Nephron progenitor cell (in vitro differentiated cells): ENCODE measurements at regions not wholly inside any gene's neighbourhood (a gene's known extent, or its start where the extent isn't known, plus 50 kb on each side); places are given as distances from the start of the nearest gene placed in this dataset.

Experiments
- DNase-seq: peaks from one replicate; pipeline ENCODE4 v3.0.0; 2021
- H3K27ac Mint-ChIP-seq: 2 replicates; pipeline ENCODE4 v1.8.0; 2021; ENCODE audit warnings: mild to moderate bottlenecking, moderate library complexity, mixed read lengths
- H3K27me3 Mint-ChIP-seq: 2 replicates; pipeline ENCODE4 v1.8.0; 2021; ENCODE audit warnings: mild to moderate bottlenecking, low read depth, mixed read lengths; ENCODE audit not compliant: poor library complexity
- H3K36me3 Mint-ChIP-seq: 2 replicates; pipeline ENCODE4 v1.8.0; 2021; ENCODE audit warnings: low read depth, mixed read lengths
- H3K4me1 Mint-ChIP-seq: 2 replicates; pipeline ENCODE4 v1.8.0; 2021; ENCODE audit warnings: mixed read lengths
- H3K4me3 Mint-ChIP-seq: 2 replicates; pipeline ENCODE4 v1.8.0; 2021; ENCODE audit warnings: mild to moderate bottlenecking, moderate library complexity, mixed read lengths
- H3K9me3 Mint-ChIP-seq: 2 replicates; pipeline ENCODE4 v1.8.0; 2021; ENCODE audit warnings: mild to moderate bottlenecking, moderate library complexity, mixed read lengths
- TF ChIP-seq, protein P1 (sequence below): fragments of 200-600 bp; sonication (generic); IDR thresholded peaks from 2 replicates; pipeline ENCODE4 v1.5.0; 2021; ENCODE audit warnings: antibody characterized with exemption

DNA sequence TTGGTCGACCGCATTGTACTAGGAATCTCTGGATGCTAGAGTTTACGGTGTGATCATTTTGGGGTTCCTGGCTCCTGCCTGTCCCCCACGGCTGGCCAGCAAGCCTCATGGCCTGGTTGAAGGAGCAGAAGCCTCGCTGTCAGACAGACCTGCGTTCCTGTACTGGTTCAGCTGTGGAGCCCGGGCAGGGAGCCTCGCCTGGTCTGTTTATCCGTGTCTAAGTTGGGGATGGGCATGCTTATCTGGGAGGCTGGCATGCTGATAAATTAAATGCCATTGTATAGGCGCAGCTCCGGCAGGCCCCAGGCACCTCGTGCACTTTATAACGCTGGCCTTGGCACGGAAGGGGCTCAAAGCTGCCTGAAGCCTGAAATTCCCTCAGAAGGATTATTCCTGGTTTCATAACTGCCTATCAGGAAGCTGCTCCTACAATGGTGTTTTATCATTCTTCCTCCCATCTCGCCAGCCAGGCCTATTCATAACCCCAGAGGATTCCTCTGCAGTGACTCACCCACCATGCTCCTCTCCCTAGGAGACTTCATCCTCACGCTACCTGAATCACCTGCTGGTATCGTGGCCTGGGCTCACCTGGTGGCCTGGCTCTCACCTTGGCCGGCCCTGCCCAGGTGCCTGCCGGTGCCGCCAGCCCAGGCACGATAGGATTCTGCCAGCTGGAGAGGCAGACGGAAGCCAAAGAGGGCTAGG, 110.9 kb downstream of the ASB7 start:
- H3K36me3 Mint-ChIP-seq, result peaks cover 13% of the 10 kb centered on the region
- no peak overlapping the region for H3K27ac Mint-ChIP-seq
- DNase-seq, result no peak
- no peak overlapping the region for H3K4me3 Mint-ChIP-seq
- peaks cover 26% of the 10 kb centered on the region for H3K9me3 Mint-ChIP-seq
- H3K4me1 Mint-ChIP-seq, result peaks cover 12% of the 10 kb centered on the region
- H3K27me3 Mint-ChIP-seq, result peaks cover 26% of the 10 kb centered on the region
- TF ChIP-seq, protein P1, sequence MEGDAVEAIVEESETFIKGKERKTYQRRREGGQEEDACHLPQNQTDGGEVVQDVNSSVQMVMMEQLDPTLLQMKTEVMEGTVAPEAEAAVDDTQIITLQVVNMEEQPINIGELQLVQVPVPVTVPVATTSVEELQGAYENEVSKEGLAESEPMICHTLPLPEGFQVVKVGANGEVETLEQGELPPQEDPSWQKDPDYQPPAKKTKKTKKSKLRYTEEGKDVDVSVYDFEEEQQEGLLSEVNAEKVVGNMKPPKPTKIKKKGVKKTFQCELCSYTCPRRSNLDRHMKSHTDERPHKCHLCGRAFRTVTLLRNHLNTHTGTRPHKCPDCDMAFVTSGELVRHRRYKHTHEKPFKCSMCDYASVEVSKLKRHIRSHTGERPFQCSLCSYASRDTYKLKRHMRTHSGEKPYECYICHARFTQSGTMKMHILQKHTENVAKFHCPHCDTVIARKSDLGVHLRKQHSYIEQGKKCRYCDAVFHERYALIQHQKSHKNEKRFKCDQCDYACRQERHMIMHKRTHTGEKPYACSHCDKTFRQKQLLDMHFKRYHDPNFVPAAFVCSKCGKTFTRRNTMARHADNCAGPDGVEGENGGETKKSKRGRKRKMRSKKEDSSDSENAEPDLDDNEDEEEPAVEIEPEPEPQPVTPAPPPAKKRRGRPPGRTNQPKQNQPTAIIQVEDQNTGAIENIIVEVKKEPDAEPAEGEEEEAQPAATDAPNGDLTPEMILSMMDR, result no peak

DNA sequence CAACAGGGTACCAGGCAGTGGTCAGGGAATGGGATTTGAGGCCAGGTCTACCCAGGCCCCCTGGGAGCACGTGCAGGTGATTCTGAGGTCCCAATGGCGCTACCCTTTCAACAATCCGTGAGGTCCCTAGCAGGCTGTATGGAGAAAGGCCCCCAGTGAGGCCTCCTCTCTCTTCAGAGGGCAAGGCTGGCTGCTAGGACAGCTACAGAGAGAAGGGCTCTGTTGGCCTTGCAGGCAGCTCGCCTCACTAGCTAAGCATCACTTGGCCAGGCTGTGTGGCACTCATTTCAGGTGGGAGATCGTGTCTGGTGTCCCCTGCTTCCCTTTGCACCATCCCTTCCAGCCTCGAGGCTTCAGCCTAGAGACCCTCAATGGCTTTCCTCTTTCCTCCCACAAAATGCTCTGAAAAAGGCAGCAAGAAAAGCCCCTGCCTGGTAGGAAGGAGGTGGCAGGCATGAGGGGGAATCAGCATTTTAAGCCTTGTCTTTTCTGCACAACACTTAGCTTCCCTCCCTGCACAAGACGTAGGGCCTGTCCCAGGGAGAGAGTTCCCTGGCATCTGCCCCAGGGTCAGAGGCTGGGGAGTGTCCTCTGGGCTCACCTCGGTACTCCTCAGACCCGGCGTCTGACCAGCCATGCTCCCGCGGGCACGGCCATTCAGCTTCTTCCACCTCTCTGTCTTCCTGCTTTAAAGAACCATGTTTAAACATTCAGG, 111.8 kb downstream of the ASB7 start:
- H3K36me3 Mint-ChIP-seq, result peaks cover 13% of the 10 kb centered on the region
- H3K4me3 Mint-ChIP-seq, result no peak overlapping the region
- DNase-seq, result no peak
- peaks cover 12% of the 10 kb centered on the region for H3K4me1 Mint-ChIP-seq
- TF ChIP-seq, protein P1, result no peak
- peaks cover 22% of the 10 kb centered on the region for H3K27me3 Mint-ChIP-seq
- no peak overlapping the region for H3K27ac Mint-ChIP-seq
- H3K9me3 Mint-ChIP-seq, result peaks cover 18% of the 10 kb centered on the region

DNA sequence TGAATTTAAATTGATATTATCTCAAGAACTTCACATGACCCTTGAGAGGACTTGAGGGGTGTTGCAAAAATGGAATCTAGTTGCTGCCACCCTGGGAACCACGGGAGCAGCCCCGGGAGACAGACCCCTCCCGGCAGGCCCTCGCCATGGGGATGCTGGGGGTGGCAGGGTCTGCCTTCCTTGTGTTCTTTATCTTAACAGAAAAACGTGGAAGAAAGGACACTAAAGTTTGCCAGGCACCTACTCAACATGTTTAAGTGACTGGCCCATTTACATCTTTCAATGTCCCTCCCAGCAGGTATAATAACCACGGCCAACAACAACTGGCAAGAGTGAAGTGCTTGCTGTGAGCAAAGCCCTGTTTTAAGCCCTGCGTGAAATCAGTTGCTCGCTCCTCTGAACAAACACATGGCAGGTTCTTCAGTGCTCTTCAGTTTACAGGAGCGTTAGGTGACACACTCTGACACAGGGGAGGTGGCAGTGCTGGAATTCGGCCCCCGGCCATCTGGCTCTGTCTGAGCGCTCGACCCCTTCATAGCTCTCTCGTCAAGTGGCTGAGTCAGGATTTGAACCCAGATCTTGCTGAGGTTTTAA, 112.5 kb downstream of the ASB7 start:
- H3K36me3 Mint-ChIP-seq, result peaks cover 10% of the 10 kb centered on the region
- H3K4me1 Mint-ChIP-seq, result peaks cover 12% of the 10 kb centered on the region
- peaks cover 20% of the 10 kb centered on the region for H3K27me3 Mint-ChIP-seq
- TF ChIP-seq, protein P1, result no peak
- H3K4me3 Mint-ChIP-seq, result no peak overlapping the region
- DNase-seq, result no peak
- peaks cover 13% of the 10 kb centered on the region for H3K9me3 Mint-ChIP-seq
- H3K27ac Mint-ChIP-seq, result no peak overlapping the region

DNA sequence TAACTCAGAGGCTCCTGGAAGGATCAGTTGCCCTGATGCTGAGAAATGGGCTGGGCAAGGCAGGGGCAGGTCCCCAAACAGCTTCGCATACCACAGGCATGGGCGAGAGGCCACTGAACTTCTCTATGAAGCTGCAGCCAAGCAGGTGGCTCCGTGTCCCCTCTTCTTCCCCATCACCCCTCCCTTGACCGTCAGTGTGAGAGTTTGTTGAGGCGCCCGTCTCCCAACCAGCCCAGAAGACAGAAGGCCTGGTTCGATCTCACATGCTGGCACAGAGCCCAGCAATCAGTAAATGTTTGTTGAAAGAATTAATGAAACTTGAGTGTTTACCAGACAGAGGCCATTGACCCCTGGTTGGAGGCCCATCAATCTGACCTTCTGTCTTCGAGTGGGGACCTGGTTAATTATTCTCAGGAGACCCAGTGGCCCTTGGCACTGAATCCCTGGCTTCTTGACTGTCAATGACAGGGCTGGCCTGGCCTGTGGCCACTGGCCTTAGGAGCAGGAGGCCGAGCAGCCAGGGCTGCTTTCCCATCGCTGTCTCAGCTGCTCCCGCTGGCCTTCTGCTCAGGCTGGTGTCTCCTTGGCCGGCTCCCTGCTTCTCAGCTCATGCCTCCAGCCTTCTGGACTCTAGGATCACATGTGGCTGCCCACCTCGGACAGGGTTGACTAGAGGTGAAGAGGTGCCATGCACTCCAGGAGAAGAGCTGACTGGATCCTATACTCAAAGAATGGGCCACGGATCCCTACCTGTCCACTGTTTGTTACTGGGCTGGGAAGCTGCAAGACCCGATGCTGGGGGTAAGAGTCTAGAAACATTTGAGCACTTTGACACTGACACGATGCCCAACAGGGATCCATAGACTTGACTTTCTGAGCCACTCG, 113.4 kb downstream of the ASB7 start:
- peak; percentile 12 for DNase-seq
- peaks cover 12% of the 10 kb centered on the region for H3K4me1 Mint-ChIP-seq
- TF ChIP-seq, protein P1, result no peak
- H3K36me3 Mint-ChIP-seq, result no peaks in the 10 kb centered on the region
- peaks cover 15% of the 10 kb centered on the region for H3K27me3 Mint-ChIP-seq
- H3K4me3 Mint-ChIP-seq, result no peak overlapping the region
- H3K9me3 Mint-ChIP-seq, result peaks cover 4% of the 10 kb centered on the region
- no peak overlapping the region for H3K27ac Mint-ChIP-seq

DNA sequence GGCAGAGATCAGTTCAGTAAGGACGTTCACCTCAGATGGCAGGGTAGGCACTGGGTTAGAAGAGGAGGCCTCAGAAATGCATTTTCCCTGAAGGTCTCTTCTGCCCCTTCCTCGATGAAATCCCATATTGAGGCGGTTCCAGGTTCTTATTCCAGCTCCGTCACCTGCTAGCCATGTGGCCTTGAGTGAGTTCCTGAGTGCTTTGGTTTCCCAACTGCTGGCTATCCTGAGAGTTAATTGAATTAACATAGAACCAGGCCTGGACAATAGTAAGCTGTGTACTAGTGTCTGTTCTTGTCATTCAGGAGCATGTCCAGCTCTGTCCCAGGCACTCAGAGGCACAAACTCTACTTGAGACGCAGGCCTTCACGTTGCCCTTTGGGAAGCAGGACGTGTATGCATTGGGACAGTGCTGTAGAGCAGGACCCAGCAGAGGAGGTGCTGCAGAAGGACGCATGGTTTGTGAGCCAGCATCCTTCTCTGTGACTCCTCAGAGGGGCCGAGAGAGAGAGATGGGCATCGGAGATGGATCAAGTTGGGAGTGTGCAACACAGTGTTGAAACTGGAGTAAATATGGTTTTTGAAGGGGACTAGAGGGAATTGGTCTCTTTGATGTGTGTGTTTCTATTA, 114.2 kb downstream of the ASB7 start:
- TF ChIP-seq, protein P1, result no peak
- peaks cover 20% of the 10 kb centered on the region for H3K27me3 Mint-ChIP-seq
- no peak overlapping the region for H3K4me3 Mint-ChIP-seq
- H3K36me3 Mint-ChIP-seq, result no peaks in the 10 kb centered on the region
- H3K9me3 Mint-ChIP-seq, result no peaks in the 10 kb centered on the region
- no peak overlapping the region for H3K27ac Mint-ChIP-seq
- peaks cover 12% of the 10 kb centered on the region for H3K4me1 Mint-ChIP-seq
- DNase-seq, result no peak
